Loucy (cell line): ENCODE measurements at regions not wholly inside any gene's neighbourhood (a gene's known extent, or its start where the extent isn't known, plus 50 kb on each side); places are given as distances from the start of the nearest gene placed in this dataset.

Experiments used
- H2AFZ ChIP-seq: fragments of 200-600 bp; sonication (generic); 2 replicates; pipeline ENCODE4 v1.6.0; 2016; ENCODE audit warnings: antibody characterized with exemption, mild to moderate bottlenecking, low read length, moderate library complexity
- H3F3A ChIP-seq: fragments of 200-600 bp; 2 replicates; pipeline ENCODE4 v1.6.0; 2016; ENCODE audit warnings: antibody characterized with exemption, low read depth, mild to moderate bottlenecking
- H3K27me3 ChIP-seq: fragments of 200-600 bp; sonication (generic); 2 replicates; pipeline ENCODE4 v1.6.1; 2014; ENCODE audit warnings: low read length, mild to moderate bottlenecking; ENCODE audit not compliant: insufficient read depth, poor library complexity, severe bottlenecking
- H3K36me3 ChIP-seq: fragments of 200-600 bp; sonication (generic); 2 replicates; pipeline ENCODE4 v1.6.1; 2016; ENCODE audit warnings: low read length; ENCODE audit not compliant: insufficient read depth
- H3K4me1 ChIP-seq: fragments of 200-600 bp; sonication (generic); 2 replicates; pipeline ENCODE4 v1.5.1; 2014; ENCODE audit warnings: low read length, mild to moderate bottlenecking; ENCODE audit not compliant: insufficient read depth, poor library complexity, severe bottlenecking
- H3K4me2 ChIP-seq: fragments of 200-600 bp; sonication (generic); 2 replicates; pipeline ENCODE4 v1.6.0; 2014; ENCODE audit warnings: antibody characterized with exemption, low read length, low read depth, mild to moderate bottlenecking; ENCODE audit not compliant: poor library complexity, severe bottlenecking
- H3K4me3 ChIP-seq: fragments of 200-600 bp; sonication (generic); 2 replicates; pipeline ENCODE4 v1.5.1; 2014; ENCODE audit warnings: low read length, mild to moderate bottlenecking, mixed read lengths; ENCODE audit not compliant: poor library complexity, severe bottlenecking
- H3K79me2 ChIP-seq: fragments of 200-600 bp; sonication (generic); 2 replicates; pipeline ENCODE4 v1.6.1; 2014; ENCODE audit warnings: low read length; ENCODE audit not compliant: insufficient read depth
- H3K9ac ChIP-seq: fragments of 200-600 bp; sonication (generic); 2 replicates; pipeline ENCODE4 v1.6.0; 2014; ENCODE audit warnings: mild to moderate bottlenecking, low read depth, low read length, moderate library complexity; ENCODE audit not compliant: poor library complexity, severe bottlenecking
- H3K9me2 ChIP-seq: fragments of 200-600 bp; sonication (generic); replicated peaks from 2 replicates; pipeline ENCODE4 v1.6.1; 2016; ENCODE audit warnings: low read depth, low read length, mixed read lengths
- H3K9me3 ChIP-seq: fragments of 200-600 bp; sonication (generic); 2 replicates; pipeline ENCODE4 v1.6.1; 2014; ENCODE audit warnings: mild to moderate bottlenecking, antibody characterized with exemption, low read length, low read depth; ENCODE audit not compliant: insufficient read depth
- H4K20me1 ChIP-seq: fragments of 200-600 bp; sonication (generic); 2 replicates; pipeline ENCODE4 v1.6.0; 2014; ENCODE audit warnings: antibody characterized with exemption, low read length, mild to moderate bottlenecking; ENCODE audit not compliant: insufficient read depth, poor library complexity, severe bottlenecking
- EZH2phosphoT487 ChIP-seq: fragments of 200-600 bp; IDR thresholded peaks from 2 replicates; pipeline ENCODE4 v1.6.1; 2018; ENCODE audit warnings: antibody characterized with exemption, mild to moderate bottlenecking, moderate library complexity, borderline replicate concordance
- TF ChIP-seq, protein P1 (sequence below): fragments of 200-600 bp; sonication (generic); conservative IDR thresholded peaks from 2 replicates; pipeline ENCODE4 v1.5.1; 2014; ENCODE audit warnings: mild to moderate bottlenecking, antibody characterized with exemption, low read length

- Histone ChIP-seq H2AFZ (no peak overlapping the region), H4K20me1 (no peaks in the 10 kb centered on the region), H3K79me2 (no peaks in the 10 kb centered on the region), H3K9ac (no peak overlapping the region), H3K4me3 (no peak overlapping the region), H3K9me3 (no peaks in the 10 kb centered on the region), H3K9me2 (no peaks in the 10 kb centered on the region), H3K36me3 (no peaks in the 10 kb centered on the region), H3K4me1 (no peaks in the 10 kb centered on the region), H3K4me2 (no peak overlapping the region), H3F3A (no peaks in the 10 kb centered on the region), H3K27me3 (no peaks in the 10 kb centered on the region)
- no peak for TF ChIP-seq EZH2phosphoT487
- TF ChIP-seq, protein P1, sequence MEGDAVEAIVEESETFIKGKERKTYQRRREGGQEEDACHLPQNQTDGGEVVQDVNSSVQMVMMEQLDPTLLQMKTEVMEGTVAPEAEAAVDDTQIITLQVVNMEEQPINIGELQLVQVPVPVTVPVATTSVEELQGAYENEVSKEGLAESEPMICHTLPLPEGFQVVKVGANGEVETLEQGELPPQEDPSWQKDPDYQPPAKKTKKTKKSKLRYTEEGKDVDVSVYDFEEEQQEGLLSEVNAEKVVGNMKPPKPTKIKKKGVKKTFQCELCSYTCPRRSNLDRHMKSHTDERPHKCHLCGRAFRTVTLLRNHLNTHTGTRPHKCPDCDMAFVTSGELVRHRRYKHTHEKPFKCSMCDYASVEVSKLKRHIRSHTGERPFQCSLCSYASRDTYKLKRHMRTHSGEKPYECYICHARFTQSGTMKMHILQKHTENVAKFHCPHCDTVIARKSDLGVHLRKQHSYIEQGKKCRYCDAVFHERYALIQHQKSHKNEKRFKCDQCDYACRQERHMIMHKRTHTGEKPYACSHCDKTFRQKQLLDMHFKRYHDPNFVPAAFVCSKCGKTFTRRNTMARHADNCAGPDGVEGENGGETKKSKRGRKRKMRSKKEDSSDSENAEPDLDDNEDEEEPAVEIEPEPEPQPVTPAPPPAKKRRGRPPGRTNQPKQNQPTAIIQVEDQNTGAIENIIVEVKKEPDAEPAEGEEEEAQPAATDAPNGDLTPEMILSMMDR = no peak
Observed at GRCh38 chr9:1748407-1748806, 266.7 kb upstream of the SMARCA2 start.

- TF ChIP-seq, protein P1 = no peak
- H4K20me1 ChIP-seq = no peaks in the 10 kb centered on the region
- H3K36me3 ChIP-seq = no peaks in the 10 kb centered on the region
- no peaks in the 10 kb centered on the region for H3K9me3 ChIP-seq
- H3F3A ChIP-seq = no peaks in the 10 kb centered on the region
- H3K4me3 ChIP-seq = no peak overlapping the region
- H3K4me1 ChIP-seq = no peaks in the 10 kb centered on the region
- no peaks in the 10 kb centered on the region for H3K9me2 ChIP-seq
- H3K27me3 ChIP-seq = no peaks in the 10 kb centered on the region
- no peak overlapping the region for H3K9ac ChIP-seq
- no peak overlapping the region for H2AFZ ChIP-seq
- H3K79me2 ChIP-seq = no peaks in the 10 kb centered on the region
- H3K4me2 ChIP-seq = no peak overlapping the region
Observed at GRCh38 chr9:1757186-1757585, 258.0 kb upstream of the SMARCA2 start.

GRCh38 chr9:1759009-1759408 is 256.1 kb upstream of the SMARCA2 start:
- Histone ChIP-seq H3K79me2 (no peaks in the 10 kb centered on the region), H3K9ac (no peak overlapping the region), H3K27me3 (no peaks in the 10 kb centered on the region), H3K4me3 (no peak overlapping the region), H3F3A (no peaks in the 10 kb centered on the region), H3K4me1 (no peaks in the 10 kb centered on the region), H3K9me2 (no peaks in the 10 kb centered on the region), H4K20me1 (no peaks in the 10 kb centered on the region), H2AFZ (no peak overlapping the region), H3K9me3 (no peaks in the 10 kb centered on the region), H3K4me2 (no peak overlapping the region), H3K36me3 (no peaks in the 10 kb centered on the region)
- TF ChIP-seq, protein P1 = no peak
- TF ChIP-seq EZH2phosphoT487 = no peak
